CD4-positive, alpha-beta T cell (primary cell): ENCODE measurements at regions not wholly inside any gene's neighbourhood (a gene's known extent, or its start where the extent isn't known, plus 50 kb on each side); places are given as distances from the start of the nearest gene placed in this dataset.

Experiments
- ATAC-seq: fragments of 200-7000 bp; cut with Tn5 transposase; one replicate; pipeline ENCODE4 v1.10.0; 2022; ENCODE audit warnings: mild to moderate bottlenecking; ENCODE audit not compliant: poor library complexity
- CTCF ChIA-PET: fragments of 350-600 bp; sonication (Branson Sonifier 250); formaldehyde crosslinking; loops from one replicate; lab custom pipeline; 2021; ENCODE audit warnings: antibody characterized with exemption, inconsistent platforms; lab: Charles Lee
- POLR2A ChIA-PET: fragments of 350-600 bp; sonication (Branson Sonifier 250); formaldehyde crosslinking; loops from one replicate; lab custom pipeline; 2021; ENCODE audit warnings: antibody characterized with exemption, inconsistent platforms; lab: Charles Lee
- DNase-seq, 14 experiments: peaks; one replicate each; pipeline ENCODE4 v3.0.0-alpha.2; 2013 to 2020; ENCODE audit warnings: mixed read lengths in 2 of 14
- H3K27ac ChIP-seq, 2 donors: one replicate each; pipeline versions ENCODE4 v1.5.1 to v1.7.0; 2013; ENCODE audit warnings: low read length in 2 of 2, low read depth in 1 of 2, mild to moderate bottlenecking in 1 of 2
- H3K27me3 ChIP-seq, 2 experiments: 1 replicate in 1 of 2; 2 replicates in 1 of 2; pipeline versions ENCODE4 v1.6.1 to v1.7.0; 2013; ENCODE audit warnings: low read length in 2 of 2, control low read depth in 1 of 2, mild to moderate bottlenecking in 1 of 2, moderate library complexity in 1 of 2; ENCODE audit not compliant: insufficient read depth in 2 of 2, control insufficient read depth in 1 of 2
- H3K36me3 ChIP-seq: one replicate; pipeline ENCODE4 v1.6.1; 2013; ENCODE audit warnings: low read length, control low read depth; ENCODE audit not compliant: insufficient read depth
- H3K4me1 ChIP-seq: one replicate; pipeline ENCODE4 v1.6.1; 2013; ENCODE audit warnings: low read length, control low read depth; ENCODE audit not compliant: insufficient read depth
- H3K4me3 ChIP-seq: one replicate; pipeline ENCODE4 v1.5.1; 2013; ENCODE audit warnings: mild to moderate bottlenecking, low read length, moderate library complexity
- H3K9me3 ChIP-seq, 2 experiments: 1 replicate in 1 of 2; 2 replicates in 1 of 2; pipeline versions ENCODE4 v1.6.1 to v1.7.0; 2013; ENCODE audit warnings: low read length in 2 of 2, mild to moderate bottlenecking in 2 of 2, control low read depth in 1 of 2, moderate library complexity in 1 of 2; ENCODE audit not compliant: control insufficient read depth in 1 of 2, insufficient read depth in 1 of 2
- H3K27ac Mint-ChIP-seq: one replicate; pipeline ENCODE4 v1.8.0; 2020; ENCODE audit warnings: mixed read lengths
- H3K27me3 Mint-ChIP-seq: one replicate; pipeline ENCODE4 v1.8.0; 2021; ENCODE audit warnings: mixed read lengths
- H3K36me3 Mint-ChIP-seq: one replicate; pipeline ENCODE4 v1.8.0; 2021; ENCODE audit warnings: low read depth, mixed read lengths
- H3K4me1 Mint-ChIP-seq: one replicate; pipeline ENCODE4 v1.8.0; 2021; ENCODE audit warnings: low read depth, mixed read lengths
- H3K4me3 Mint-ChIP-seq: one replicate; pipeline ENCODE4 v1.8.0; 2020; ENCODE audit warnings: mild to moderate bottlenecking, mixed read lengths
- H3K9me3 Mint-ChIP-seq: one replicate; pipeline ENCODE4 v1.8.0; 2020; ENCODE audit warnings: mixed read lengths
- intact Hi-C, 2 experiments: fragments of 100-400 bp; cut with DNase I in 1 of 2; cut with micrococcal nuclease in 1 of 2; formaldehyde crosslinking; loops; one replicate each; pipeline versions ENCODE4 v1.15.1 to v1.9.0; 2023 to 2025; cut with DNase I, micrococcal nuclease
- TF ChIP-seq, protein P1 (sequence below): fragments of 200-600 bp; IDR thresholded peaks from one replicate; pipeline ENCODE4 v1.8.0; 2022; ENCODE audit warnings: antibody characterized with exemption, mild to moderate bottlenecking

DNA sequence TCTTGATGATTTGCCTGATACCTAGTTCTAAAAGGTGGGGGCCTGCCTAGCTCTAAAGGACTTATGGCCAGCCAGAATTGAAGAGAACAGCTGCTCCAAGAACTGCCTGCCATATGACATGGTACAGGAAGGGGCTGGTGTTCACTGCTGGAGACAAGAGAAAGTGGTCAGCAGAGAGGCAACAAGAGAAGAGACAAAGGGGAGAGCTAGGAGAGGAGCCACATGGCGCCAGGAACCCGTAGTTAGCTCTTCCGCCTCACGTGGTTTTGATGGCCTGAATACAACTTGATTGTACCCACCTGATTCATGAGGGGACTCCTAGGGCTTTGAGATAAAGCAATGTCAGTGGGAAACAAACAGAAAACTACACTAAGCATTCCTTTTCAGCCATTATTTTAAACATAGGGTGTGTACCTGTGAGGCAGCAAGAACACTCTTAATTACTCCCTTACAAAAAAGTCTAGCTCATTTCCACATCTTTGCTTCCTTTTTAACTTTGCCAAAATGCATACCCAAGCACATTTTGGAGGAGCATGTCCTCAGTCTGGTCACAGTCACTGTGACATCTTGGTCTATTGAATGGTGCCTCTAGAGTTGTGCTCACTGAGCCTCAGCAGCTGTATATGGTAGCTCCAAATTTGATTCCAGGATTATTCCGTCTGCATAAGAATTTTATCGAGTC, 71.6 kb downstream of the CCDC71L start:
- H3K9me3 ChIP-seq: no peaks in the 10 kb centered on the region
- Mint-ChIP-seq H3K27ac (no peak overlapping the region), H3K4me3 (no peak overlapping the region), H3K9me3 (no peaks in the 10 kb centered on the region), H3K4me1 (no peaks in the 10 kb centered on the region), H3K27me3 (peaks cover 8% of the 10 kb centered on the region), H3K36me3 (no peaks in the 10 kb centered on the region)
- DNase-seq (no peak), ATAC-seq (no peak)
- intact Hi-C loops: no loop called here
- ChIA-PET POLR2A (no interaction called here), CTCF (no interaction called here)
- no peak overlapping the region for H3K4me3 ChIP-seq
- H3K27me3 ChIP-seq: no peaks in the 10 kb centered on the region
- TF ChIP-seq, protein P1, sequence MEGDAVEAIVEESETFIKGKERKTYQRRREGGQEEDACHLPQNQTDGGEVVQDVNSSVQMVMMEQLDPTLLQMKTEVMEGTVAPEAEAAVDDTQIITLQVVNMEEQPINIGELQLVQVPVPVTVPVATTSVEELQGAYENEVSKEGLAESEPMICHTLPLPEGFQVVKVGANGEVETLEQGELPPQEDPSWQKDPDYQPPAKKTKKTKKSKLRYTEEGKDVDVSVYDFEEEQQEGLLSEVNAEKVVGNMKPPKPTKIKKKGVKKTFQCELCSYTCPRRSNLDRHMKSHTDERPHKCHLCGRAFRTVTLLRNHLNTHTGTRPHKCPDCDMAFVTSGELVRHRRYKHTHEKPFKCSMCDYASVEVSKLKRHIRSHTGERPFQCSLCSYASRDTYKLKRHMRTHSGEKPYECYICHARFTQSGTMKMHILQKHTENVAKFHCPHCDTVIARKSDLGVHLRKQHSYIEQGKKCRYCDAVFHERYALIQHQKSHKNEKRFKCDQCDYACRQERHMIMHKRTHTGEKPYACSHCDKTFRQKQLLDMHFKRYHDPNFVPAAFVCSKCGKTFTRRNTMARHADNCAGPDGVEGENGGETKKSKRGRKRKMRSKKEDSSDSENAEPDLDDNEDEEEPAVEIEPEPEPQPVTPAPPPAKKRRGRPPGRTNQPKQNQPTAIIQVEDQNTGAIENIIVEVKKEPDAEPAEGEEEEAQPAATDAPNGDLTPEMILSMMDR: no peak
- H3K36me3 ChIP-seq: no peaks in the 10 kb centered on the region
- no peak overlapping the region for H3K27ac ChIP-seq
- H3K4me1 ChIP-seq: no peaks in the 10 kb centered on the region

DNA sequence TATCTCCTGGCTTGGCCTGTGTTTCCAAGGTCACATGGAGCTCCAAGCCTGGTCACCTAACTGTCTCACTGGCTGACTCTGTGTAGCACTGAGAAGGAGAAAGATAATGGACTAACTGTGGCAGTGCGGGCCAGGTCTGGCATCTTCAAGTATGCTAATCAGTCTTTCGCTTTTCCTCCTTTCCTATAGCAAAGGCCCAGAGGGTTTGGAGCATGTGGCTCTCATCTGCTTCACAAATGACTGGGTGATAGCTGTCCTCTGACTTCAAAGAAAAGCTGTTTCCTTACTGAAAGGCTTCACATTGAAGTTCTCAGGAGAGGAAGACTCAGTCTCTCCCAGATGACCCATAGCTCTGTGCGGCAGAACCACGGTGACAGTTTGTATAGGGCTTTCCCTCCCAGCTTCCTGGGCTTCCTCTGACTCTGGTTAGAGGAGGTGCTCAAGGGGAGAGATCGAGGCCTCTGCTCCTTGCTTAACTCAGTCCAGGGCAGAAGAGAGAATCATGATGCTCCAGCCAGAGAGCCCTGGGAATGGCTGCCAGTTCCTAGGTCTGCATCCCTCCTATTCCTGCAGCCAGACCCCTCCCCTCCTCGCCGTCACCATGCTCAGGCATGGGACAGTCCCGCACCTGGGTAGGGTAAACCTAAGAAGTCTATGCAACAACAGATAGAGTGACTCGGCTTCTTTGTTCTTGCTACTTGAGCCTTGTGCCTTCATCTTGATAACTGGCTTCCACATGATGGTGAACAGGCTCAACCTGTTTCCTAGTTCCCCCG, 72.3 kb downstream of the CCDC71L start:
- TF ChIP-seq, protein P1: no peak
- H3K27me3 Mint-ChIP-seq: peaks cover 8% of the 10 kb centered on the region
- no peaks in the 10 kb centered on the region for H3K27me3 ChIP-seq
- H3K4me3 ChIP-seq: no peak overlapping the region
- no peaks in the 10 kb centered on the region for H3K4me1 ChIP-seq
- H3K27ac Mint-ChIP-seq: no peak overlapping the region
- H3K36me3 Mint-ChIP-seq: no peaks in the 10 kb centered on the region
- H3K4me1 Mint-ChIP-seq: no peaks in the 10 kb centered on the region
- H3K27ac ChIP-seq: no peak overlapping the region
- POLR2A ChIA-PET: interaction anchor here (0.7 kb wide), 1 partner anchor 10 kb away, joined by 3 read pairs; no protein-coding TSS in a partner anchor
- no peaks in the 10 kb centered on the region for H3K36me3 ChIP-seq
- no peaks in the 10 kb centered on the region for H3K9me3 Mint-ChIP-seq
- CTCF ChIA-PET: no interaction called here
- H3K9me3 ChIP-seq: no peaks in the 10 kb centered on the region
- H3K4me3 Mint-ChIP-seq: no peak overlapping the region
- intact Hi-C loops: no loop called here
- ATAC-seq (no peak), DNase-seq (no peak)

DNA sequence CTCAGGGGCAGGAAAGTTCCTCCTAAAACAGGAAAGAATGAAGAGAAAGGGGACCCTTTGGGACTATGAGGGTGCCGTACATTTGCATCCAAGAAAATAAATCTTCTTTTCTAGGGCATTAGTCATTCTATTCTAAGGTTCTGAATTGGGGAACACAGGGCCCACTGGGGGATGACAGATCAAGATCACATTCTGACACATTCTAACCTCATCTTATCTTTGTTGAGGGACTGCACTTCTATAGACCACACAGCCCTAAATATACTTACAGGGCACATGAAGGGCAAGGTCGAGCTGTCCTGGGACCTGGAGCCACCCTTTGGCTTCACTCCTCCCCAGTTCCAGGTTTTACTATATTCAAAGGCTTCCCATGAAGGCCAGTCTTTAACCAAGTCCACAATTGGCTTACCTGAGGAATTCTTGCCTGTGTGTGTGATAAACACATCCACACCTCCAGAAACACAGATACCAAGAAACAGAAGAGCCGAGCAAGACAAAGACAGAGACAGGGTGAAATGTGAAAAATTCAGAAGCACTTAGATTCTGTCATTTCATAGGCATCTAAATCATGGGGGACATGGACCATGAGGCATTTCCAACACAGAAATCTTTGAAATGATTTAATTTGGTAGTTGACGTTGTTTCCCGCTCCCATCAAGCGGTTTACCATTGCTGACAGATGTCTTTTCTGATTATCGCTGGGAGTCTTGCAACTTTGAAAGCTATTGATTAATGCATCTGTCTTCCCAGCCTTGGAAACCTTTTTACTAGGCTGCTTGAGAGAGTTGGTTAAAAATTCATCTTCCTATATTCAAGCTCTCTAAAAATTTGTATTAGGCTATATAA, 75.8 kb downstream of the CCDC71L start:
- no peaks in the 10 kb centered on the region for H3K36me3 Mint-ChIP-seq
- Histone ChIP-seq H3K4me3 (no peak overlapping the region), H3K4me1 (no peaks in the 10 kb centered on the region), H3K9me3 (no peaks in the 10 kb centered on the region), H3K36me3 (no peaks in the 10 kb centered on the region), H3K27ac (no peak overlapping the region), H3K27me3 (no peaks in the 10 kb centered on the region)
- no peaks in the 10 kb centered on the region for H3K9me3 Mint-ChIP-seq
- no peaks in the 10 kb centered on the region for H3K4me1 Mint-ChIP-seq
- ChIA-PET POLR2A (no interaction called here), CTCF (no interaction called here)
- intact Hi-C loops: no loop called here
- TF ChIP-seq, protein P1: no peak
- peaks cover 8% of the 10 kb centered on the region for H3K27me3 Mint-ChIP-seq
- H3K27ac Mint-ChIP-seq: no peak overlapping the region
- no peak for ATAC-seq
- no peak overlapping the region for H3K4me3 Mint-ChIP-seq
- DNase-seq: no peak
